Right ventricle myocardium superior (tissue), 1 donor: ENCODE measurements at regions not wholly inside any gene's neighbourhood (a gene's known extent, or its start where the extent isn't known, plus 50 kb on each side); places are given as distances from the start of the nearest gene placed in this dataset.

Experiments used
- ATAC-seq: fragments of 200-7000 bp; cut with Tn5 transposase; one replicate; pipeline ENCODE4 v1.9.1; 2020; ENCODE audit warnings: mild to moderate bottlenecking; ENCODE audit not compliant: poor library complexity
- DNase-seq: peaks from one replicate; pipeline ENCODE4 v3.0.0-alpha.2; 2020
- intact Hi-C: fragments of 100-400 bp; cut with DNase I; formaldehyde crosslinking; loops from one replicate; pipeline ENCODE4 v1.11.2; 2022
- donor health status: DM: no; HTN: yes; CAD: no; lungs with severe emphysema.

GRCh38 chr4:188197566-188197965 is 58.3 kb downstream of the TRIML1 start:
- intact Hi-C loops, result no loop called here
- no peak for ATAC-seq

DNA sequence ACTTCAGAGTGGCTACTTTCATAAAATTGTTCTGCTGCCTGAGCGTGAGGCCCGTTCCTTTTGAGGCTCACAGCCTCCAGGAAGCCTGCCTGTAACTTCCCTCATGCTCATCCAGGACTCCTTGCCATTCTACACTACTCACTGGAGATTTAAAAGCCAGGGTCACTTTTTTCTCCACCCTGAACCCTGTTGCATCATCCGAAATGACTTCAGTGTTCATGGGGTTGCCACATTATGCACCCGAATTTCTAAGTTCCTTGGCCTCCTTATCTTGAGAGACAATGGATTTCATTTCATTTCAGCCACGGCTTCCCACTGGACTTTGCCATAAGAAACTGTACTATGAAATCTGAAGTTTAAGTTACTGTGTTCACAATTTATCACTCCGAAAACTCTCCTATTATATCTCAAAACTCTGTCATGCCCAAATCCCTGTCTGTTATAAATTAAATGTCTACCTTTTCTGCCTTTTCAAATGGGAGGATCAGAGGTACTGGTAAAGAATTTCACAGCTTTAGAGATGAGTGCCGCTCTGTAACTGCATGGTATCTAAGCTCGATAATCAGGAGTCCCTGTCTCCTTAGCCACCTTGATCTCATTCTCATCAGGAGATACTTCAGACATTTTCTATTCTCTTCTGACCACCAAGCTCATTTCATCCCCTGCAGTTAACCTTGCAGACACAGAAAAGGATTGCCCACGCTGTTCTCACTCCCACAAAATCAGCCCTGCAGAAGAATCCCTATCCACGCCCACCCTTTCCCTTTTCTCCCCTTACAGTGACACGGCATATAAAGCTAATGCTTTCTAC is 59.9 kb downstream of the TRIML1 start:
- ATAC-seq (no peak), DNase-seq (no peak)
- intact Hi-C loops, result no loop called here

More at GRCh38 chr4:188197566-188197965, 58.3 kb downstream of the TRIML1 start:
- no peak for DNase-seq

DNA sequence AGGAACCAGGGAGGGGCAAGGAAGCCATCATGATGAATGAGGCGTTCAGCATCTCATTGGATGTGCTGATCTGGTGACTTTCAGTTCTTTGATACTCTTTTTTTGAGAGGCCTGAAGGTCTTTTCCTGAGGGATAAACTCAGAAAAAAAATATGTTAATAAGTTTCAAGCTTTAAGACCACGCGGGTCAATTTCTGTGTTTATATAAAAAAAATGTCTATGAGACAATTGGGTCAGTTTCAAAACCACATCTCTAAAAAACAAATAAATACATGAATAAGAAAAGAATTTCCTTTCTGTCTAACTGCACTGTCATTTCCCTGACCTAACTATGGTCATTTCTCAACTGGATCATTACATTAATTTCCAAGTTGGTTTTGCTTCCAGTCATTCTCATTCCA is 62.6 kb downstream of the TRIML1 start:
- intact Hi-C loops, result no loop called here
- DNase-seq, result no peak
- no peak for ATAC-seq

GRCh38 chr4:188206783-188207182 is 67.5 kb downstream of the TRIML1 start:
- no peak for ATAC-seq
- intact Hi-C loops, result no loop called here
- DNase-seq, result no peak

DNA sequence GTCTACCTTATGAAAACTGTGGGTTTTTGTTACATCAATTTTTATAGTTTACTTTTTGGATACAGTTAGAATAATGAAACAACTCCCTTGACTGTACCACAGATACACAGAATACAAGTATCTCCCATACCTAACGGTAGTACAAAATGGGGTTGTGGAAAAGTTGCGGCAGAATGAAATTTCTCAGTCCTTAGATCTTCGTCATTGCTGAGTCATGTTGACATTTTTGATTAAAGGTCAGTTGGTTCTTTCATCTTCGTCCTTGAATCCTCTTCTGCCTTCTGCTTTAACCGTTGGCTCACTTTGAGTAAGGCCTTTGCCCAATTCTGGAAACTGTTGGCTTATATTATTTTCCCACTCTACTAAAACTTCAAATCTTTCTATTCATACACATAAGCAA is 75.6 kb downstream of the TRIML1 start:
- intact Hi-C loops, result no loop called here
- ATAC-seq, result no peak

GRCh38 chr4:188218392-188218791 is 79.2 kb downstream of the TRIML1 start:
- DNase-seq (no peak), ATAC-seq (no peak)
- intact Hi-C loops, result no loop called here

More for the DNA sequence above, 75.6 kb downstream of the TRIML1 start:
- no peak for DNase-seq

GRCh38 chr4:188220006-188220405 is 80.8 kb downstream of the TRIML1 start:
- DNase-seq, result no peak
- no peak for ATAC-seq
- intact Hi-C loops, result no loop called here

DNA sequence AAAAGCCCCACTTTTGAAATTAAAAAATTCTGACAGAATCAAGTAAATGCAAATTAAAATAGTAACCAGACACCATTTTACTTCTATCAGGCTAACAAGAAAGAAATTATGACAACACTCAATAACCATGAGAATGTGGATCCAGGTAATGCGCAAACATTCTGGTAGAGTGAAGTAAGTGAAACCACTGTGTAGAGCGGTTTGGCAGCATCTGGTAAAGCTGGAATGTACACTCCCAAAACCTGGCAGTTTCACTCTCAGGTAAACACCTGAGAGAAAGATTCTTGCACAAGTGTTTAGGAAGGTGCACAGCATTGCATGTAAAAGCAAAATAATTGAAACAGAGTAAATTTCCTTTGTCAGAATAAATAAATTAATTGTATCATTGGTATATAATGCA is 81.8 kb downstream of the TRIML1 start:
- intact Hi-C loops, result no loop called here
- ATAC-seq, result no peak
- DNase-seq, result no peak

DNA sequence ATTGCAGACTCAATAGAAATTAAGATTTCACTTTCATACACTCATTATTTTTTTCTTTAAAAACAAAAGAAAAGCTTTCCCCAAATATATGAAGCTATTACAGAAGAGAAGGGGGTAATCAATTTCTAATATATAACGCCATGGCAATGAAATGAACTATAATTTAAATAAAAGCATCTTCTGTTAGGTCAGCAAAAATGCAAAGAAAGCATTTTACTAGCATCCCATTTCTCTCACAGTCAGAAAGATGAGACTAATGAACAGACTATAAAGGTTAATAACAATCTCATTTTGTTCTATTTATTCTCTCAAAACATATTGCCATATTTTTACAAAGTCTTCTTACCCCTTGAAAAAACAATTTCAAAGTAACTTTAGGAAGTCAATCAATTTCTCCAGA is 89.0 kb downstream of the TRIML1 start:
- DNase-seq (no peak), ATAC-seq (no peak)
- intact Hi-C loops, result no loop called here

GRCh38 chr4:188232428-188232827 is 93.2 kb downstream of the TRIML1 start:
- no peak for DNase-seq
- intact Hi-C loops, result no loop called here
- ATAC-seq, result no peak

DNA sequence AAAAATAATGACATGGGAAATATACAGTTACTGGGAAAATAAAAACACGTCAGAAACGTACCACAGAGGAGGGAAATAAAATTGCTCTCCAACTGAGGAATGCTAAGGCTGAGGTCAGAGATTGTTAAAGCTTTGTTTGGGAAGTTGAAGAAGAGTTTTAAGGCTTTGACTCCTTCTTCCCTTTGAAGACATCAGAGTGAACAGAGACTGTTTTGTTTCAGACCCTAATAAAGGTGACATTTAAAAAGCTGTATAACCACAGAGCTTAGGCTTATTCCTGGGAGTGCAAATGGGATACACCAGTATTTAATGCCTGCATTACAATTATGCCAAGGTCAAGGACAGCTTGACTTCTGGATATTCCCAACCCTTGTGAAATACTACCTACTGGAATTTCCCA is 102.8 kb downstream of the TRIML1 start:
- ATAC-seq, result no peak
- DNase-seq, result no peak
- intact Hi-C loops, result no loop called here

DNA sequence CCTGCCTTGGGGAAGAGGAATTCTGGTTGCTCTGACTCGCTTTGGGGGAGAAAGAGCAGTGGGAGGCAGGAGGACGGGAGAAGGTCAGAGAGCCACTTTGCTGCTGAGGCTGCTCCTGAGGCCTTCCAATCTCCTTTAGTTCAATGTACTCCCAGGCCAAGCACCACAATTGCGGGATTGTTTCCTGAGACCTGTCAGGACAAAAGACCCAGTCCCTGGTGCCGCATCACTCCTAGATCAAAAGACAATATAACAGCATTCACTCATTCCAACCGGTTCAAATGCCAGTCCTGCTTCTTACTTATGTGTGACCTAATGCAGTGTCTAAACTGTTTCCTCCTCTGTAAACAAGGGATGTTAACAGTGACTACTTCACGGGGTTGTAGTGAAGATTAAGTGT is 106.4 kb downstream of the TRIML1 start:
- no peak for ATAC-seq
- DNase-seq, result no peak

GRCh38 chr4:188246488-188246887 is 107.2 kb downstream of the TRIML1 start:
- intact Hi-C loops, result no loop called here
- no peak for DNase-seq
- no peak for ATAC-seq

More for the DNA sequence above, 106.4 kb downstream of the TRIML1 start:
- intact Hi-C loops, result no loop called here

- DNase-seq, result no peak
- intact Hi-C loops, result no loop called here
- no peak for ATAC-seq
These were observed 115.0 kb downstream of the TRIML1 start for GRCh38 chr4:188254211-188254610.

DNA sequence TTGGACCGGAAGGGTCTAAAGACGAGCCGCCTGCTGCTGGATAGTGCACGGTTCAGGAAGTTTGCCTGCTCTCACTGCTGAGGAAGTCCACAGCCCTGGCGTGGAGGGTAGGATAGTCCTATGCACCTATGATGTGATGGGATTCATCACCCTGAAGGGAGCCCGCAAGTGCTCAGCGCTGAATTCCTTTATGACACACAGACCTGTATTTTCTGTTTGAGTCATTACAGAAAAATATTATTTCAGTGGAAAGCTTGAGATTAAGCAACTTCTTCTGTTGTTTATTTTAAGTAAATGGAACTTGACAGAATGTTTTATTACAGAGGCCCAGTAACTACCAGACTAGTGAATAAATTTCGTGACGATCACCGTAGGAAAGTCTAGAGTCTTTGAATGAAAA is 123.2 kb downstream of the TRIML1 start:
- no peak for ATAC-seq

DNA sequence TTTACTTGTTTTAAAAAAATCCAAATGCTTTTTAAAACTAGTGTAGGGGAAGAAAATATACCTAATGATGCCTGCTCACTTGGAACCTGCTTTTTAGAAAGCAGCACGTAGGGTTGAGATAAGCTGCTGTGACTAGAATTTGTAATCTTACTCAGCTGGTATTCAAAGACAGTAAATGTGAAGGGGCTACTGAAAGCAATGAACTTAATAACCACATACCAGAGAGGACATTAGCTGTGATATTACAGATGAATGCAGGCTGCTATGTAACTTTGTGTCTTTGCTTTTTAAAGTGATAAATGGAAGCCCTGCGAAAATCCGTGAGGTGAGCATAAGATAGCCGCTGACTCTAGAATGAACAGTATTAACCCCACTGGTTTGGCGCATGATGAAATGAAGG is 124.1 kb downstream of the TRIML1 start:
- intact Hi-C loops, result no loop called here
- DNase-seq (no peak), ATAC-seq (no peak)

More for the DNA sequence above, 123.2 kb downstream of the TRIML1 start:
- DNase-seq, result no peak
- intact Hi-C loops, result no loop called here

- ATAC-seq (no peak), DNase-seq (no peak)
- intact Hi-C loops, result no loop called here
These were observed 127.1 kb downstream of the TRIML1 start for GRCh38 chr4:188266386-188266785.

DNA sequence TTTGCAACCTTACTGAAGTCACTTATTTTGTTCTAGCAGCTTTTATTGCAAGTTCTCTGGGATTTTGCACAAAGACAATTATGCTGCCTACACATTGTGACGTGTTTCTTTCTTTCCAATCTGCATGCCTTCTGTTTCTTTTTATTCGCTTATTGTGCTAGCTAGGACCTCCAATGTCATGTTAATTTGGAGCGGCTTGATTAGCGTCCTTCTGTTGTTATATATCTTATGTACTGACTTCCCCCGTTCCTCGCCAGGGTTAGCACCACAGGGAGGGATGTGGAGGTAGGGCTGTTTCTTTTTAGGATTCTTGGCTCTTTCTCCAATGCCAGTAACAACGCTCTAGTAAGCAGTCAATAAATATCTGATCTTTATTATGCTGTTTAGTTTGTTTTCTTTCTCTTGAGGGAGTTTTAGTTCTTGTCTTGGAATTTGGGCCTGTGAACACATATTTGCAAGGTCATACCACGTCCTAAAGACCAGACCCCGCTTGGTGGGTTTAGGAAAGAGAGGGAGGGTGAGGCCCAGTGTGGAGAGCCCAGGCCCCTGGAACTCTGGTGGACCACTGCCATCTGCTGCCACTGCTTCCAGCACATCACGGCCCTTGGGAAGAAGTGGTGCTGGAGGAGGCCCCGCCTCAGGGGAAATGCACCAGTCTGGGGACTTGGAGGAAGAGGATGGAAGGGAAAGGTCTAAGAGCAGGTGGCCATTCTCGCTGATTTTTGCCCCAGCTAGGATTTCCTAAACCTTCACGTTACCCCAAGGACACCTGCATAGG is 129.1 kb downstream of the TRIML1 start:
- intact Hi-C loops, result no loop called here
- DNase-seq (no peak), ATAC-seq (no peak)

- no peak for ATAC-seq
- intact Hi-C loops, result no loop called here
- DNase-seq, result no peak
These were observed 131.2 kb downstream of the TRIML1 start for GRCh38 chr4:188270273-188271069.
